NT2/D1 (cell line): ENCODE measurements at regions not wholly inside any gene's neighbourhood (a gene's known extent, or its start where the extent isn't known, plus 50 kb on each side); places are given as distances from the start of the nearest gene placed in this dataset.

Experiments
- YY1 ChIP-seq: IDR thresholded peaks from 2 replicates; pipeline ENCODE4 v1.6.1; 2011; ENCODE audit not compliant: insufficient read length, insufficient read depth
- ZNF274 ChIP-seq: IDR thresholded peaks from 2 replicates; pipeline ENCODE4 v1.6.1; 2011; ENCODE audit warnings: mild to moderate bottlenecking, low read depth, low read length

GRCh38 chr2:192437653-192438052 lies 242.9 kb upstream of the TMEFF2 start:
- no peak for TF ChIP-seq YY1
- TF ChIP-seq ZNF274: no peak
